ENCODE measurements at regions not wholly inside any gene's neighbourhood (a gene's known extent, or its start where the extent isn't known, plus 50 kb on each side); places are given as distances from the start of the nearest gene placed in this dataset.

- TF ChIP-seq DPF2 (CRISPR knock-in tag; IDR thresholded peaks at IDR 0.05; ENCODE audit: borderline replicate concordance, low read depth) (no peak), ZNF782 (CRISPR knock-in tag; IDR thresholded peaks at IDR 0.05; ENCODE audit: borderline replicate concordance) (no peak), ZNF44 (CRISPR knock-in tag; IDR thresholded peaks at IDR 0.05) (no peak), POLR2A (IDR thresholded peaks at IDR 0.05; ENCODE audit: insufficient read depth in 1 of 2, low read depth in 2 of 2, low read length in 2 of 2) (no peak)
Measured at GRCh38 chrX:138923805-138924204, 212.3 kb upstream of the FGF13 start.

Data from HepG2 (cell line).